Epithelial cell of esophagus (primary cell): ENCODE measurements at regions not wholly inside any gene's neighbourhood (a gene's known extent, or its start where the extent isn't known, plus 50 kb on each side); places are given as distances from the start of the nearest gene placed in this dataset.
A peak's percentile ranks its signal among the peaks of the same experiment; 100 is the strongest.

Experiments
- DNase-seq: peaks from one replicate; pipeline ENCODE4 v3.0.0; 2010; ENCODE audit warnings: low read depth
- H3K4me3 ChIP-seq: 2 replicates; pipeline ENCODE4 v1.5.1; 2011; ENCODE audit warnings: mild to moderate bottlenecking, low read length, control low read depth
- TF ChIP-seq, protein P1 (sequence below): IDR thresholded peaks from 2 replicates; pipeline ENCODE4 v1.5.1; 2011; ENCODE audit warnings: low read depth, mild to moderate bottlenecking, low read length, control low read depth, inconsistent platforms; ENCODE audit not compliant: insufficient read depth; ENCODE audit errors: missing control alignments

GRCh38 chr12:74953697-74954096, 255.9 kb downstream of the KCNC2 start:
- no peak overlapping the region for H3K4me3 ChIP-seq
- TF ChIP-seq, protein P1, sequence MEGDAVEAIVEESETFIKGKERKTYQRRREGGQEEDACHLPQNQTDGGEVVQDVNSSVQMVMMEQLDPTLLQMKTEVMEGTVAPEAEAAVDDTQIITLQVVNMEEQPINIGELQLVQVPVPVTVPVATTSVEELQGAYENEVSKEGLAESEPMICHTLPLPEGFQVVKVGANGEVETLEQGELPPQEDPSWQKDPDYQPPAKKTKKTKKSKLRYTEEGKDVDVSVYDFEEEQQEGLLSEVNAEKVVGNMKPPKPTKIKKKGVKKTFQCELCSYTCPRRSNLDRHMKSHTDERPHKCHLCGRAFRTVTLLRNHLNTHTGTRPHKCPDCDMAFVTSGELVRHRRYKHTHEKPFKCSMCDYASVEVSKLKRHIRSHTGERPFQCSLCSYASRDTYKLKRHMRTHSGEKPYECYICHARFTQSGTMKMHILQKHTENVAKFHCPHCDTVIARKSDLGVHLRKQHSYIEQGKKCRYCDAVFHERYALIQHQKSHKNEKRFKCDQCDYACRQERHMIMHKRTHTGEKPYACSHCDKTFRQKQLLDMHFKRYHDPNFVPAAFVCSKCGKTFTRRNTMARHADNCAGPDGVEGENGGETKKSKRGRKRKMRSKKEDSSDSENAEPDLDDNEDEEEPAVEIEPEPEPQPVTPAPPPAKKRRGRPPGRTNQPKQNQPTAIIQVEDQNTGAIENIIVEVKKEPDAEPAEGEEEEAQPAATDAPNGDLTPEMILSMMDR: no peak
- no peak for DNase-seq

DNA sequence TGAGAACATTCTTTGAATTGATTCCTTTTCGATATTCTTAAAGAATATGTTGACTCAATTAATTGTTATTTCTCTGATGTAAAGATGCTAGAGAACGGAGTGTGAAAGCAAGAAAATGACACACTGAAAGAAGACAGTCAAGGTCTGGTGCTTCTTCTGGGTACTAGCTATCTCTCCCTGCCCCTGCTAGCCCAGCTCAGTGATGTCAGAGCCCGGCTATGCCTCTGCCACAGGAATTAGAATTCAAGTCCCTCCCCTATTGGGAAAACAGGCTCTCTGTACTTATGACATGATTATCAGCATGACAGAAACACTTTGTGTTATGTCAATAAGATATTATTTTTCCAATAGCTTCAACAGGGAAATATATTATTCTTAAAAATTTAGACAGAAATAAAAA, 252.4 kb downstream of the KCNC2 start:
- DNase-seq: peak; percentile 2
- no peak overlapping the region for H3K4me3 ChIP-seq
- TF ChIP-seq, protein P1: no peak

GRCh38 chr12:74957634-74958033, 252.0 kb downstream of the KCNC2 start:
- TF ChIP-seq, protein P1: no peak
- no peak overlapping the region for H3K4me3 ChIP-seq
- no peak for DNase-seq

DNA sequence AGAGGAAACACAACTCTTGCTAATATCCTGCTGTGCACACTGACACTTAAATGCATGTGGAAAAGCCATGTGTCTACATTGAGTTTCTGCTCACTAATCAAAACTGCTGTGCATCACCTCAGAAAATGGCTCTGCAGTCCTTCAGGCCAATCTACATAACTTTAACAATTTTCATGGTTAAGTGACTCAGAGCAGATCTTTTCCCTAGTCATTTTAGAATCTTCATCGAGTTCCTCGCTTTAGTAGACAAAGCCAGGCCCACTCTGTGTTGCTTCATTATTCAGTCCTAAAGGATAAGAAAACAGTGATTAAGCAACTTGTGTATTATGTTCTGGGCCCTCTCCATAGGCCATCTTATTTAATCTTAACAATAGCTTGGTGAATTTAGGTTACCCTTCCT, 250.0 kb downstream of the KCNC2 start:
- TF ChIP-seq, protein P1: no peak
- no peak for DNase-seq

DNA sequence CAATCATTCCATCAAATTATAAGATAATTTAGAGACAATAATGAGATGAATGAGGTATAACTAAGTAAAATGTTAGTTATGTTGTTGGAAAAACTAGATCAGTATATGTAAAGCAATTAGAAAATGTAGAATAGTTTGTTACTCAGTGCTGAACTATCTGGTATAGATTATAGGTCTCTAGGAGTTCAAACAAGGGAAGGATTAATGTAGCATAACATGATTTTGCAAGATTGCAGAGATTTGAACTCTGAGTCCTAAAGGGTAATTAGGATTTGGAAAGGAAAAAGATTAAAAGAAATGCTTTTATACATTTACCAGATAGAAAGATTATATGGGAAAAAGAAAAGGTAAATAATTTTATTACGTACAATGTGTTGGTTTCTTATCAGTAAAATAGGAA, 246.3 kb downstream of the KCNC2 start:
- no peak overlapping the region for H3K4me3 ChIP-seq
- DNase-seq: no peak
- TF ChIP-seq, protein P1: no peak

More for the DNA sequence above, 250.0 kb downstream of the KCNC2 start:
- H3K4me3 ChIP-seq: no peak overlapping the region

DNA sequence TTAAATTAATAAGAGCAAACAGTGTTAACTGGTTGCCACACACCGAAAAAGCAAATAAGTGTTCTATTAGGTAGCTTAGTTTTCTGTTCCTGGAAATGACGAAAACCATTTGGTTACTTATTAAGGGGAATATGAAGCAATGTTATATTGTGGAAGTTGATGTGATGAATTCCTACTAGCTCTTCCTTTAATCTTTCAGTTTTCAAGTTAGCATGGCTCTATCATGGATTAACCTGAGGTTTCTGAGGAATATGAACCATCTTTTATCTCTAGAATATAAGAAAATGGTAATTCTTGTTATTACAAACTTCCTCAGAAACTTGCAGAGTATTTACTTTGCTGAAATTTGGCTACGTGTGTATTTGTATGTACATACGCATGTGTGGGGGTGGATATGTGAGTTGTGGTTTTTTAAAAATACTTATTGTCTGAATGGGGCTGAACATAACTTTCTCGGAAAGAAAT, 245.7 kb downstream of the KCNC2 start:
- TF ChIP-seq, protein P1: no peak
- no peak for DNase-seq
- H3K4me3 ChIP-seq: no peak overlapping the region

- DNase-seq: no peak
- no peak overlapping the region for H3K4me3 ChIP-seq
- TF ChIP-seq, protein P1: no peak
Observed at GRCh38 chr12:74964390-74964789, 245.2 kb downstream of the KCNC2 start.
